ENCODE measurements at regions not wholly inside any gene's neighbourhood (a gene's known extent, or its start where the extent isn't known, plus 50 kb on each side); places are given as distances from the start of the nearest gene placed in this dataset.
"Not testable (repeated sequence)": the region's sequence is repeated elsewhere in the genome, so short reads cannot be mapped to it uniquely, and the experiment has no call there.

DNA sequence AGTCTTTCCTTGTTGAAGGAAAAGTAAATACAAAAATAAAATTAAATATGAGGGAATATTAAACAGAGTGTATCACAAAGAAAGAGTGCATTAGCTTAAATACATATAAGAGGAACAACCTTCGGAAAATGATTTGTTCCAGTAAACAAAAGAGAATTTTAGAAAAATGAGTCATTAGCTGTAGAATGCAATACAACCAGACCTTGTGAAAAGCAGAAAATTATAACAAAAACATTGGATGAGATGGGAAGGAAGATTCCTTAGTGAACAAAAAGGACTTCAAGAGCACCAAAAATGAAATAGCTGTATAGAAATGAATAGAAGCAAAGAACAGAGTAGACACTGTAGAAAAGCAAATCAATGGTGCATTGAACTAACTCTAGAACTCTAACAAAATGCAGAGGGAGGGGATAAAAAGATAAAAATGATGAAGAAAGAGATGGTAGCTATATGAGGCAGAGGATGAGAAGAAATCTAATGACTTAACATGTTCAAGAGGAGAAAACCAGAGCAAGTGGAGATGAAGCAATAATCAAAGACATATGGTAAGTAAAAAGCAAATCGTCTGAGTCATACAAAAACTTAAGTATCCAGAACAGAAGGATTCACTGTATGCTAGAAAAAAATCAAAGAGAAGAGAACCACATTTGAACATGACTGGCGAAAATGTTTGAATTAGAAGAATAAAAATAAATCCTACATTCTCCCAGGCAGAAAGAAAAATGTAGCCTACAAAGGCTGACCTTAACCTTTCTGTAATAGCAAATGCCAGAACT is 190.5 kb downstream of the TMEM26 start:
- no peak for DNase-seq

DNA sequence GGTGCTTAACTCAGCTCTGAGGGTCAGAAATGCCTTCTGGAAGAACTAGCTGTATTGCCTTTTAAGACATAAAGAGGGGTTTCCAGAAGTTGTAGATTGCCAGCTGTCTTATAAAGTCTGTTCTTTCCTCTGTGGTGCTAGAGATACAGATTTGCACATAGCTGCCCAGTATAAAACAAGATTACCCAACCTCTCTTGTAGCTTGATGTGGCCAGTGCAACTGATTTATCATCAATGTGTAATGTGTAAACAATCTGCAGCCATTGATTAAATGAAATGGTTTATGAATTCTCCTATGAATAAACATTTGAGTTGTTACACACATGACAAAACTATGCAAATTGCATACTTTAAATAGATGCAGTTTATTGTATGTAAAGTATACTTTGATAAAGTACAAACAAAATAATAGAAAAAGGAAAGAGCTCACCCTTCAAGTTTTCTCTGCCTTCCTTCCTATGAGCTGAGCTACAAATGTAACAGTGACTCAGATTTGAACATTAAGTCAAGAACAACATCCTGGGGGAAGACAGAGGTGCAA is 195.2 kb downstream of the TMEM26 start:
- DNase-seq: no peak

DNA sequence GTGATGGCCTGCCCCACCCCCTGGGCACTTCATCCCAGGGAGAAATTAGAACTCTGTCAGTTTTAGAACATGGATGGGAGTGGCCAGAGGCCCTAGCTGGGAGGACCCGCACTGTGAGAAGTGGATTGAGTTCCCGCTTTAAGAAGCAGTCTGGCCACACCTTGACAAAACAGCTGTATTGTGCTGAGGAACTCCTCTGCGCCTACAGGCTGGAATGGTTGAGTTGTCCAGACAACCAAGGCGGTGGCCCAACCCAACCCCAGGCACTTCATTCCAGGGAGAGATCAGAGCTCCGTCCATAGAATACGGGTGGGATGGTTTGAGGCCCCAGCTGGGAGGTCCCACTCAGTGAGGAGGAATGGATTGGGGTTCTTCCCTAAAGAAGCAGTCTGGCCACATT is 196.0 kb downstream of the TMEM26 start:
- DNase-seq: no peak

DNA sequence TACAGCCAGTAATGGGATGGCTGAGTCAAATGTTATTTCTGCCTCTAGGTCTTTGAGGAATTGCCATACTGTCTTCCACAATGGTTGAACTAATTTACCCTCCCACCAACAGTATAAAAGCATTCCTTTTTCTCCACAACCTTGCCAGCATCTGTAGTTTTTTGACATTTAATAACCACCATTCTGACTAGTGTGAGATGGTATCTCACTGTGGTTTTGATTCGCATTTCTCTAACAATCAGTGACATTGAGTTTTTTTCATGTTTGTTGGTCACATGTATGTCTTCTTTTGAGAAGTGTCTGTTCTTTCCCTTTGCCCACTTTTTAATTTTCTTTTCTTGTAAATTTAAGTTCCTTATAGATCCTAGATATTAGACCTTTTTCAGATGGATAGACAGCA is 200.9 kb downstream of the TMEM26 start:
- not testable (repeated sequence) for DNase-seq

DNA sequence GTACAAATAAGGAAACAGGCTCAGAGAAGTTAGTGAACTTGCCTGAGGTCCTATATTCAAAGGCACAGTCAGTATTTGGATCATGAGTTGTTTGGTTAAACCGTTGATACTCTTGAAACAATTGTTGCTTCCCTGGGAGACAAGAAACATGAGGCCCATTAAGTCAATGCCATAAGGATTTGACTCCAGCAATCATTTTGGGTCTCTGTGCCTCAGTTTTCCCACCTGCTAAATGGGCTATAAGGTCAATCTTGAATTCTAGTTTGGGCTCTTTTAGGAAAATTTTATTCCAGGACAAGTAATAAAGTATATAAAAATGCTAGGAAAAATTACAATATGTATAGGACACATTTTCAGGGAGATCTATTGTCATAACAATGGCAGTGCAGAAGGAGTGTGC is 202.1 kb downstream of the TMEM26 start:
- DNase-seq: no peak

DNA sequence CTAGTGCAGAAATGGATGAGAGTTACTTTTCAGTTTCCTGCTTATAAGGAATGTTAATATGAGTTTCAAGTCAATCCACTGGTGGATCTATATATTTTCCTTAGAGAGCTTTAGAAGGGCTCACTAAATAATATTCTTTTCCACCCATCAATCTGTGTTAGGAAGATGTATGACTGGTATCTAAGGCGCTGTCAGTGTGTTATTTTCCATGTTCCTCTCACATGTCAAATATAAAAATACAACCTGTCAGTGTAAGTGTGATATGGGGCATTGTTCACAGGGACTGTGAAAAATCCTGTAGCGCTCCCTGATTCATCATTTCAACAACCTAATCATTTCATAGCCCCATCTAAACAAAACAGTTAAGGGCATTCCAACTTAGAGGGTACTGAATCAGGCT is 203.1 kb downstream of the TMEM26 start:
- no peak for DNase-seq

DNA sequence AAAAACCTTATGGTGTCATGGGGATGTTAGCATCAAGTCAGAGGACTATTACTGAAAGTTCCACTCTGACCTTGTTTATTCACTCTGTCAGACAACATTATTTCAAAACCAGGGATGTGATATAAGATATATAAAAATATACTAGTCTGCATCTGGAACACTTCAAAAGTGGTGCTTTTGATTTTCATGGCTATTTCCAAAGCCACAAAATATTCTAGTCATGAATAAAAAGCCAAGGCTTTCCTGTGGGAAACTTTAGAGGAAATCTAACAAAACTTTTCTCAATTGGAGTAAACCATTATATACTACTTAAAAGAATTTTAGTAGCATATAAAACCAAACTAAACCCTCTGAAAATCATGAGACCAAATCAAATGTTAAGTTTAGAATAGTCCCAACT is 205.2 kb downstream of the TMEM26 start:
- DNase-seq: no peak

DNA sequence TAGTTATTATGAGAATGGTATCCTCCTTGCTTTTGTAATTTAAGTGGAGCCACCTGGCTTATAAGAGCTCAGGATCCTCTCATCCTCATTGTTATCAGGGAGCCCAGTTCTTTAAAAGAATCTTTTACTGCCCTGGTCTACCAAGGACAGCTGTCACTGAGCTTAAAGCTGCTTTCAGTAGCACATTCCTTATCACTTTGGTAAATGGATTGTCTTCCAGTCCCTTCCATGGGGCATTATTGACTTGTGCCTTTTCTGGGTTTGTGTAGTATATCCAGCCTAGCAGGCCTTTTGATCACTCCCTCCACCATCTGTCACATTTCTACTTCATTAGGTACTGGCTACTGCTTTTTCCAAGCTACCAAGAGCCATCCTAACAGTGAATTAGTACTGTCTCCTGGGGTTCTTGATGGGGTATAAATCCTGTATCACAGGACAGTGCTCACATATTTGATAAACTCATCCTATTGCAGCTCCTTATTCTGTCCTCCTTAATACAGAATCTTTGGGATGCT is 208.9 kb downstream of the TMEM26 start:
- no peak for DNase-seq

DNA sequence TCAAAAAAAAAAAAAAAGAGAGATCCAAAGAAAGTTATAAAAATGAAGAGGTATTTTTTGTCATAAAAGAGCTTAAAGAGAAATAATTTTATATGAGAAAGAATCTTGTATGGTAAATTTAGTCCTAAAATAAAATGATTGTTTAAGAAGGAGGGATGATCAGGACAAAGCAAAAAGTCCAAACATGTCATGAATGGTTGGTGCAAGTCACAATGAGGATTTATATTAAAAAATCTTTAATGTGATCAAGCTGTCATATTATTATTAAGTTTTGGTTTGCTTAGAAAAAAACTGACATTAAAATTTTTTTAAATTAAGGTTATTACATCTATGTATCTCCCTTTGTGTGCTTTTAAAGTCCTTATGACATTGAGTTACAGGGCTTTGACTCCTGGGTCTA is 220.4 kb downstream of the TMEM26 start:
- no peak for DNase-seq

DNA sequence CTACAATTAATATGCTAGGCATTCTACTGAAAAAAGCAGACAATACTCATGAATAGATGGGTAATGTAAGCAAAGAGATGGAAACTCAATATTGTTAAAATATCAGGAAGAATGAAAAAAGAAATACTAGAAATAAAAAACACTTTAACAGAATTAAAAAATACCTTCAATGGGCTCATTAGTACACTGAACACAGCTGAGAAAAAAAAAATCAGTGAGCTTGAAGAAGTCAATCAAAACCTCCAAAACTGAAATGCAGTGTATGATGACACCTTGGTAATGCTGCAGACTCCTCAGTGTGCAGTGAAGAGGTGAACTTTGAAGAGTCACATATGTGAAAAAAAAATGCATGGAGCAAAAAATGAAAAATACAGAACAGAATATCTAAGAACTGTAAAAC is 227.2 kb downstream of the TMEM26 start:
- no peak for DNase-seq

DNA sequence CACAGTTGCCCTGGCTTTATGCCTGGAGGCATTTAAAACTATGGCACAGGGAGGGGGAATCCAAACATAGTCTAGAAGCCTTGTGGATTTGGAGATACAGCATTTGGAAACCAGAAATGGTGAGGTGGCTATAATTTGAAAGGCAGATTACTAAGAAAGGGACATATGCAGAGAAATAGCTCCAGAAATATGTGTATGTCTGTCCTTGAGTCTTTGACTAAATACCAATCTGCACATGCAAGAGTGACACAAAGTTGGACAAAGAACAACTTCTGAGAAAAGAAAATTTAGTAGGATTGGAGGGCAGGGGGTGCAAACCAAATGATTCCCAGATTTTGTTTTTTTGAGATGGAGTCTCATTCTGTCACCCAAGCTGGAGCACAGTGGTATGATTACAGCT is 229.6 kb downstream of the TMEM26 start:
- DNase-seq: peak in 1 of 2 experiments; percentile 3

DNA sequence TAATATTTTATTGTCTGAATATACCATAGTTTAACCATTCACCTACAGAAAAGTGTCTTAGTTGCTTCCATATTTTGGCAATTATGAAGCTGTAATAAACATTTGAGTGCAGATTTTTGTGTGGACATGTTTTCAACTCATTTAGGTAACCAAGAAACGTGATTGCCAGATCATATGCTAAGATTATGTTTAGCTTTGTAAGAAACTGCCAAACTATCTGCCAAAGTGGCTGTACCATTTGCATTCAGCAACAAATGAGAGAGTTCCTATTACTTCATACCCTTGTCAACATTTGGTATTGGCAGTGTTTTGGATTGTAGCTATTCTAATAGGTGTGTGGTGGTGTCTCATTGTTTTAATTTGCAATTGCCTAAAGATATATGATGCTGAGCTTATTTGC is 233.5 kb downstream of the TMEM26 start:
- DNase-seq: no peak

DNA sequence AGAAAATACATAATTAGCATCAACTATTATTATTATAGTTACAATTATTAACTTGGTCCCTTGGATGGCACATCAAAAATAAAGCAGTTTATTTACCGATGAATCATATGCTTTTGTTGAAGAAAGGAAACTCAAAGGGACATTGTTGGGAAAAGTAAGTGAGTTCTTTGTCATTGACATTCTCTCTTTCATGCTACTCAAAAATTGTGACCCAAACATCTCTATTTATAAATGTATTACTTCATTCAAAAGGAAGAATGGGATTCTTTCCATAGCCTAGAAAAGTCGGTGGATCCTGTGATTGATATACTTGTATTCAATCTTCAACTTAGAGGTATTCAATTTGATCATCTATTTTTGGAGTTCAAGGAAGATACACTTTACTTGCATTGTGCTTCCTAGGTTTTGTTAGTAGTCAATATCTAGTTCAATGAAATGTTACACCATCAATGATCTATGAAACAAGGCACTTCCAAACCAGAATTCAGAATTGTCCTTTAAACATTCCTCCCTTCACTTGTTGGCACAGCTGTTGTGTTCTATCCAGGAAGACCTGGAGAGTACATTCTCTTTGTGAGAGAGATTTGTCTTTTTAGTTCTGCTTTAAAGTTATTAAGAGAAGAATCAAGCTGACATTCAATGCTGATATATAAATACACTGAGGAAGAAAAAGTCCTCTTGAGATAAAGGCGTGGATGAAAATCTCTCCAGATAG is 235.2 kb downstream of the TMEM26 start:
- DNase-seq: no peak

DNA sequence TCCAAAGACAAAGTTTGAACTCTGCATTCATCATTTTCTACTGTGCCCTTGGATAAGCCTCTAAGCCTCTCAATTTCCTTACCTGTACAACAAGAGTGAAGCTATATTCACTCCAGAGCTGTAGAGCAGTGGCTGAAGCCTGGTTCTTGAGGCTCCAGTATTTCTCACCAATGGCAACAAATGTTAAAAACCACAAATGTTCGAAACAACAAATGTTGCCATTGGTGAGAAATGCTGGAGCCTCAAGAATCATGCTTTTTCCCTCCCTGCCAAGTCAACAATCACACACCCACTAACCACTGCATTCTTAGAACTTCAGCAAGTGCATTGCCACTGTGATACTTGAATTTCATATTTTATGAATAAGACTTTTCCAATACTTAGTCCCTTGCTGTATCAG is 237.9 kb downstream of the TMEM26 start:
- DNase-seq: no peak

DNA sequence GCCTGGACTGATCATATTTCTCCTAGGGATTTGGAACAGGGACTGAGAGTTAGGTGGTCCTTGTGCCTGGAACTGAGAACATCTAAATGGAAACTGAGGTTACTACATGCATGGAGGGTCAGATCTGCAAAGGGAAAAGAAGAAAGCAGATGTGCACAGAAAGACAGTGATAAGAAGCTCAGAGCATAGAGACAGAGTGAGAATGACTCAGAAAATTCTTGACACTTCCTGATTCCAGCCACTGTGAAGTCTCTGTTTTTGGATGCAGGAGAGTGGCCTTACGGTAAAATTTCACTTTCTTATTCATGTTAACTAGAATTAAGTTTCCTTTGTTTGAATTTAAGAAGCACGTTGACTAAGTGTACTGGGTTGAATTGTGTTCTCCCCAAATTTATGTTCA is 241.7 kb downstream of the TMEM26 start:
- DNase-seq: no peak

DNA sequence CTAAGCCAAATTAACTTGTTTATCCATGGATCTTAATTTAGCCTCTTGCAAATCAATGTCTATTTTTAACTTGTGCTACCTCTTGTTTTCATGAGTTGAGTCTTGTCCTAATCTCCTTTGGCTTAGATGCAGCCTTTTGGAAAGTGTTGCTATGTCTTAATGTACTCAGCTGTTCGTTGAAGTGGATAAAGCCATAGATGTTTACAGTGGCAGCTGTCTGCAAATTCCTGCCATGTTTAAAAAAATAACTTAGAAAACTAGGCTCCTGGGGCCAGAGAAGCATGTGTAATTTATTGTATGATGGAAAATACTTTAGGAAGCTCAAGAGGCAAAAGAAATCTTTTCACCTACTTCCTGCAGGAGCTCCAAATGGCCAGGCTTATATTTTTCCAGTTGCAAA is 253.1 kb upstream of the RHOBTB1 start:
- no peak for DNase-seq

DNA sequence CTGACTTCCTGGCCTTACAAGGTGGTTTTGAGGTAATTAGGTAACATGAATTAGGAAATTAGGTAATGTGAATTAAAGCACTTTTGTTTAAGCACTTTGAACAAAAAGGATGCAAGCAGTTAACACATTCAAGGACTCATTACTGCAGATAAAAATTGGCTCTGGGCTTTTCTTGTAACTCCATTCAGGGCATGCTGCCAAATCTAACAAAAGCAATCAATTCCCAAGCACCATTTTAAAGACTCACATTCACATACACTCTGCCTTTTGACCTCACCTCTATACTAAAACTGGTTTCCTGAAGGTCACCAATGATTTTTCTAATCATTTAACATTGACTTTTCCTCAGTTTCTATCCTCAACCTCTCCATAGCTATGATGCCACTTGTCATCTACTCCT is 251.2 kb upstream of the RHOBTB1 start:
- peak in 1 of 2 experiments; percentile 4 for DNase-seq

DNA sequence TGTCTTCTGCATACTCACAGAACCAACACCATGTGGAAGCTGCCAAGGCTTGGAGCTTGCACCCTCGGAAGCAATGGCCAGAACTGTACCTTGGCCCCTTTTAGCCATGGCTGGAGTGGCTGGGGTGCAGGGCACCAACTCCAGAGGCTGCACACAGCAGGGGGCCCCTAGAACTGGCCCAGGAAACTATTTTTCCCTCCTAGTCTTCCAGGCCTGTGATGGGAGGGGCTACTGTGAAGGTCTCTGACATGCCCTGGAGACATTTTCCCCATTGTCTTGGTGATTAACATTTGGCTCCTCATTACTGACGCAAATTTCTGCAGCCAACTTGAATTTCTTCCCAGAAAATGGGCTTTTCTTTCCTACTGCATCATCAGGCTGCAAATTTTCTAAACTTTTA is 248.6 kb upstream of the RHOBTB1 start:
- DNase-seq: not testable (repeated sequence)

DNA sequence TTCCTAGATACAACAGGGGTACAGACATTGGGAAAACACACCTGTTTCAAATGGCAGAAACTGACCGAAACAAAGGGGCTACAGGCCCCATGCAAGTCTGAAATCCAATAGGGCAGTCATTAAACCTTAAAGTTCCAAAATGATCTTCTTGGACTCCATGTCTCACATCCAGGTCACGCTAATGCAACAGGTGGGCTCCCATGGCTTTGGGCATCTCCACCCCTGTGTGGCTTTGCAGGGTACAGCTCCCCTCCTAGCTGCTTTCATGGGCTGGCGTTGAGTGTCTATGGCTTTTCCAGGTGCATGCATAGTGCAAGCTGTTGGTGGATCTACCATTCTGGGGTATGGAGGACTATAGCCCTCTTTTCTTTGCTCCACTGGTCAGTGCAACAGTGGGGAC is 248.1 kb upstream of the RHOBTB1 start:
- no peak for DNase-seq

DNA sequence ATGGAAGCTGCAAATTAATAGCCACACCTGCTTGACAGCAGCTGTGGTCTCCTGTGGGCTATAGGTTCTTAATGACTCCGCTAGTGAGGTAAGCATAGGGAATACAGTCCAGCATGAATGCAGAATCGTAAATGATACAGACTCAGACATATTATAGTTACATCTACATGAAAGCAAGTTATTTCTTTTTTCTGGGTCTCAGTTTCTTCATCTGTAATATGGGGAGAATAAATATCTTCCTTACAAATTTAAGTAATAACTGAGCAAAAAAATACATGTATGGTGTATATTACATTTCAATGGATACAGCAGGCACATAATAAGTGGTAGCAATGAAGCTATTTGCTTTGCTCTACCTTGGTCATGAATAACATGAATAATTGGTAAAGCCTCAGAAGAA is 245.9 kb upstream of the RHOBTB1 start:
- no peak for DNase-seq

DNA sequence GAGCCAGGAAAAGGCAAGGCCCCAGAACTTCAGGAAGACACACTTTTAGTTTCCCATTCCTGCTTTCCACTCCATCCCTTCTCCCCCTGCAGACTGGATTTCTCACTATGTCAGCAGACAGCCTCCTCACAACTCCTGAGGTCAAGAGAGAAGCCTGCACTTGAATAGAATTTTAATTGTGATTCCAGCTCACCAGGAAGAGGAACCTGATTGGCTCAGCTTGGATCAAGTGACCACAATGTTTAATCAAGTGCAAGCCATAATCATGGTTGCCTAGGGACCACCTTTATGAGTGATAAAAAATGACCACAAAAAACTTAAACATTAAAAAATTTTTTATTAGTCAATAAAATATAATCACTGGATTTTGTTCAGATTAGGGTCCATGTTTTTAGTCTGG is 244.7 kb upstream of the RHOBTB1 start:
- no peak for DNase-seq

DNA sequence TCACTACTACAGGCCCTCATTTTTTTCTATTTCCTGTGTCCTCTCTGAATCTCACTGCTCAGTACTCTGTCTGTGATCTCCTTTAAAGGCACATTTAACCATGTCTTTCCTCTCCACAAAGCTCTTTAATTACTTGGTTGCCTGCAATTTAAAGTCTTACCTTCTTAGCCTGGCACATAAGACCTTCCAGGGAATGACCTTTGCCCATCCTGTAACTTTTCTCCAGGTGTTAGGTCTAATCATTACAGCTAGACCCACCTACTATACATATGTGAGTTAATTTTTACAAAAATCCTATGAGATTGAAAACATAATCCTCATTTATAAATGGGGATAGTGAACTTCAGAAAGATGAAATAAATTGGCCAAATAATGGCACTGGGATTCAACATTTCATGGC is 244.1 kb upstream of the RHOBTB1 start:
- no peak for DNase-seq

DNA sequence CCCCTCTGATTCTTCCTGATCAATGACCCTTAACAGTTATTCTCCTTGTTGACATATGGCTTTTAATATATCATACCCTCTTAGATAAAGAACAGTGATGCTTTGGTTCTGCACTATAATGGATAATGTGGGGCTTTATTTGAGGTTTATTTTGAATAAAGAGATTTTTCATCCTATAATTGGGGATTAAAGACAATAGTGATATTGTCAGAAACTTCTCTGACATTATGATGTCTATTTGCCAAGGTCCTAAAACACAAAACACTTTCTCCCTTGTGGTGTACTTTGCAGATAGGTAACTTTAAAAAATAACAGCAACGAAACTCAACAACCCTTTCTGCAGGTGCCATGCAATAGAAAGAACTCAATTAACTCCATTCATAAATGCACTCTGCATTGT is 243.6 kb upstream of the RHOBTB1 start:
- no peak for DNase-seq

DNA sequence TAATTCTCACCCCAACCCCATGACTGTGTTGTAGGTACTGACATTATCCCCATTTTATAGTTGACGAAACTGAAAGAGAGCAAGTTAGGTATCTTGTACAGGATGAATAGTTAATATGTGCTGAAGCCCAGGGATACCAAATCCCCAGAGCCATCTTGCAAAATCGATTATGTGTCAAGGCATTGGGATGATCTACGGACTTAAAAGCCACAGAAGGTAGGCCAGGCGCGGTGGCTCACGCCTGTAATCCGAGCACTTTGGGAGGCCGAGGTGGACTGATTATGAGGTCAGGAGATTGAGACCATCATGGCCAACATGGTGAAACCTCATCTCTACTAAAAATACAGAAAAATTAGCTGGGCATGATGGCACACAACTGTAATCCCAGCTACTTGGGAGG is 242.4 kb upstream of the RHOBTB1 start:
- DNase-seq: no peak

Data from NCI-H2081 (cell line).